ENCODE measurements at regions not wholly inside any gene's neighbourhood (a gene's known extent, or its start where the extent isn't known, plus 50 kb on each side); places are given as distances from the start of the nearest gene placed in this dataset.
A peak's percentile ranks its signal among the peaks of the same experiment; 100 is the strongest.

DNA sequence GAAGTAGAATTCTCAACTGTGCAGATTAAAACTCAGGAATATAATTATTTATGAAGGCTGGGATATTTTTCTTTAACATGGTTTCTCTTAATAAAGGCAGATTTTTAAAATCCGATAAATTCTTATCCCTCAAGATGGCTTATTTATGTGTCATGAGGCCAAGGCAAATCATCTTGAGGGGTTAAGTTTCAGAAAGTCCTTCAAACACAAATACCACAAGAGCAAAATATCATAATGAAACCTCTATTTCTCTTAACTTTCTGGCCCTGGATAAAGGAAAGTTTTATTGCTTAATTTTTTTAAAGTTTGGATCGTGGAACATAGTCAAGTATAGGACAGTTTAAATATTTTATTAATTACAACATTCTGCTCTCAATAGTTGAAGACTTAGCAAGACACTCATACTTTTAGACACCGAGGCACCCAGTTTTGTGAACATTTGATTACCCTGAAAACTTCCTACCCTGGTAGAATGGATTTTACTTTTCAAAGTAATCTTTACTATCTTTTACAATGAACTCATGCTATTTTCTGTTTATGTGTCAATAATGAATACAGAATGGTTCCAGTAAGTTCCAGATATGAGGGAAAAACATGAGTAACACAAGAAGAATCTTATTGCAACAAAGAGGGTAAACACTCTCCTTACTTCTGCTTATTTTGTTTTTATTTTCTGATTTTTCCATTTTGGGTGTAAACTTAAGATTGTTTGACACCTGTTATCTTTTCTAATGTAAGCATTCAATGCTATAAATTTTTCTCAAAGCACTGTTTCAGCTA is 200.7 kb upstream of the IL15 start (continued):
- TF ChIP-seq, protein P1, sequence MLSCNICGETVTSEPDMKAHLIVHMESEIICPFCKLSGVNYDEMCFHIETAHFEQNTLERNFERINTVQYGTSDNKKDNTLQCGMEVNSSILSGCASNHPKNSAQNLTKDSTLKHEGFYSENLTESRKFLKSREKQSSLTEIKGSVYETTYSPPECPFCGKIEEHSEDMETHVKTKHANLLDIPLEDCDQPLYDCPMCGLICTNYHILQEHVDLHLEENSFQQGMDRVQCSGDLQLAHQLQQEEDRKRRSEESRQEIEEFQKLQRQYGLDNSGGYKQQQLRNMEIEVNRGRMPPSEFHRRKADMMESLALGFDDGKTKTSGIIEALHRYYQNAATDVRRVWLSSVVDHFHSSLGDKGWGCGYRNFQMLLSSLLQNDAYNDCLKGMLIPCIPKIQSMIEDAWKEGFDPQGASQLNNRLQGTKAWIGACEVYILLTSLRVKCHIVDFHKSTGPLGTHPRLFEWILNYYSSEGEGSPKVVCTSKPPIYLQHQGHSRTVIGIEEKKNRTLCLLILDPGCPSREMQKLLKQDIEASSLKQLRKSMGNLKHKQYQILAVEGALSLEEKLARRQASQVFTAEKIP (CRISPR knock-in tag; IDR thresholded peaks at IDR 0.05; ENCODE audit: borderline replicate concordance) = no peak

DNA sequence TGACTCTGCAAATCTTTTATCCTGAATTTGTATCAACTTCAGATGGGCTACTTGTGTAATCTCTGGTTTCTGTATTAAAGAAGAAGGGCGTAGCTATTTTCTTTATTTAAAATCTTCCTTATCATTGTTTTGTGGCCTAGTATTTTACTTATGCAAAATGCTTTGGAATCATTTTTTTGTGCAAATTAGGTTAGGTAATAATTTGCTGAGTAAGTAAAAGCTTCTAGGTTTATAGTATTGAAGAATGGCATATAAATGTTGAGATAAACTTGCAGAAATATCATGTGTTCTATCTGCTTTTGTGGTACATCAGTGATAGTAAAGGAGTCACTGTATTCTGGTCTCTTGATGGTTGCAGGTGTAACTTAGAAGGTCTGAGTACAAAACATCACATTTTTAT is 197.2 kb upstream of the IL15 start:
- Histone ChIP-seq H4K20me1 (ENCODE audit: insufficient read depth, low read length) (no peaks in the 10 kb centered on the region), H3K9ac (ENCODE audit: insufficient read depth, low read depth, low read length) (no peak overlapping the region), H3K4me2 (ENCODE audit: low read depth, low read length) (no peak overlapping the region), H3K36me3 (replicated peaks in 1 of 2; ENCODE audit: control insufficient read depth in 1 of 2, insufficient read depth in 2 of 2, low read length in 2 of 2) (no peaks in the 10 kb centered on the region), H3K27me3 (ENCODE audit: control insufficient read depth in 1 of 2, insufficient read depth in 2 of 2, low read length in 2 of 2) (no peaks in the 10 kb centered on the region), H3K27ac (ENCODE audit: extremely low read length, insufficient read depth, low read length) (no peak overlapping the region), H3K79me2 (ENCODE audit: insufficient read depth, low read length) (no peaks in the 10 kb centered on the region), H3K9me3 (ENCODE audit: low read length) (no peaks in the 10 kb centered on the region), H3K4me1 (ENCODE audit: insufficient read depth, low read length) (no peaks in the 10 kb centered on the region), H3K4me3 (replicated peaks in 1 of 3; ENCODE audit: insufficient read depth in 1 of 3, low read depth in 2 of 3, low read length in 3 of 3) (no peak overlapping the region), H2AFZ (ENCODE audit: low read length) (no peak overlapping the region)
- ChIA-PET CTCF (ENCODE audit: low intra/inter-chr PET ratio, low total read pairs) (no interaction called here), POLR2A (no interaction called here)
- BruUV-seq (replicated peaks) = no TSS peak
- intact Hi-C loops (cut with micrococcal nuclease; ENCODE audit: unreplicated experiment) = loop anchor here (10.0 kb wide), 1 partner anchor 994 kb away; no protein-coding TSS in a partner anchor
- FAIRE-seq (no peak), ATAC-seq (no peak), DNase-seq (ENCODE audit: low spot score) (no peak)
- in situ Hi-C loops (cut with HindIII; ENCODE audit: extremely low pct_ligation_motif_present, low pct_unique_long_range_greater_than_20kb) = no loop called here
- TF ChIP-seq MAFF (IDR thresholded peaks at IDR 0.05; ENCODE audit: low read depth, low read length) = peak; percentile 70
- no peak for TF ChIP-seq PHF20 (CRISPR knock-in tag; IDR thresholded peaks at IDR 0.05)
- TF ChIP-seq, protein P2, sequence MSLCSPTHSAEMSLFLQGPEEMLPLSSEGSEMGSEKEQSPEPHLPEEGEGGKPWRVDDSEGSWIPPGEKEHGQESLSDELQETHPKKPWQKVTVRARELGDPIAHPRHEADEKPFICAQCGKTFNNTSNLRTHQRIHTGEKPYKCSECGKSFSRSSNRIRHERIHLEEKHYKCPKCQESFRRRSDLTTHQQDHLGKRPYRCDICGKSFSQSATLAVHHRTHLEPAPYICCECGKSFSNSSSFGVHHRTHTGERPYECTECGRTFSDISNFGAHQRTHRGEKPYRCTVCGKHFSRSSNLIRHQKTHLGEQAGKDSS (CRISPR knock-in tag; IDR thresholded peaks at IDR 0.05; ENCODE audit: borderline replicate concordance, low read depth) = no peak
- peak; percentile 60 to 89 for TF ChIP-seq MAFK (conservative IDR thresholded peaks at IDR 0.05 in 1 of 2, IDR thresholded peaks at IDR 0.05 in 1 of 2; ENCODE audit: low read length in 2 of 2)
- WGBS (ENCODE audit: low lambda C conversion rate) = 7% methylated on average over 1 of the region's 1 CpG
